ENCODE measurements at regions not wholly inside any gene's neighbourhood (a gene's known extent, or its start where the extent isn't known, plus 50 kb on each side); places are given as distances from the start of the nearest gene placed in this dataset.

DNA sequence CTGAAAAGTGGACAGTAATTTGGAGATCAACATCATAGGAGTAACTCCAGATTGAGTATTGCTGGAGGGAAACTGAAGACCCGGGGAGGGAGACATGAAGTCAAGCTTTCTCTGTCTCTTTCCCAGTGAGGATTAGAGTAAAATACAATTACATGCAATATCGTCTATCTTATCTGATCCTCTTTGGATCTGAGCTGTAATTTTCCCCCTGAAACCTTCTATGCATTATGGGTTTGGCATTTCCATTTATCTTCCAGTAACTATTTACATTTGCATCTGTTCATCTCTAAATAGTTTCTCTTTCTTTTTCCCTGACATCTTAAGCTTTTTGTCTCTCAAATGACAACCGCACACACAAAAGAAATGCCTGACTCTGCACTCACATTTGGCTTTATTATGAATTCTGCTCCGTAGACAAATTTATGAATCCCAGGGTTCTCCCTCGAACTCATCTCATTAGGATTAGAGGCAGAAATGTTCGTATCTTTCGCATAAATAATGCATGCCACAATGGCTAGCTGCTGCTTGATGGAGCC lies 113.1 kb downstream of the SPP2 start:
- Histone ChIP-seq H3K27ac (no peak overlapping the region), H3K36me3 (replicated peaks in 1 of 2; ENCODE audit: insufficient read depth in 1 of 2, low read depth in 2 of 2) (no peaks in the 10 kb centered on the region), H3K4me1 (no peaks in the 10 kb centered on the region), H3K4me3 (no peak overlapping the region), H3K9me3 (no peaks in the 10 kb centered on the region), H3K27me3 (no peaks in the 10 kb centered on the region)
- ATAC-seq (no peak), DNase-seq (no peak)
- intact Hi-C loops (cut with DNase I) = no loop called here
- WGBS, 2 donors = 85 to 86% methylated on average over 7 of the region's 7 CpGs
- no peak for TF ChIP-seq POLR2A (IDR thresholded peaks at IDR 0.05)
- TF ChIP-seq, protein P1, sequence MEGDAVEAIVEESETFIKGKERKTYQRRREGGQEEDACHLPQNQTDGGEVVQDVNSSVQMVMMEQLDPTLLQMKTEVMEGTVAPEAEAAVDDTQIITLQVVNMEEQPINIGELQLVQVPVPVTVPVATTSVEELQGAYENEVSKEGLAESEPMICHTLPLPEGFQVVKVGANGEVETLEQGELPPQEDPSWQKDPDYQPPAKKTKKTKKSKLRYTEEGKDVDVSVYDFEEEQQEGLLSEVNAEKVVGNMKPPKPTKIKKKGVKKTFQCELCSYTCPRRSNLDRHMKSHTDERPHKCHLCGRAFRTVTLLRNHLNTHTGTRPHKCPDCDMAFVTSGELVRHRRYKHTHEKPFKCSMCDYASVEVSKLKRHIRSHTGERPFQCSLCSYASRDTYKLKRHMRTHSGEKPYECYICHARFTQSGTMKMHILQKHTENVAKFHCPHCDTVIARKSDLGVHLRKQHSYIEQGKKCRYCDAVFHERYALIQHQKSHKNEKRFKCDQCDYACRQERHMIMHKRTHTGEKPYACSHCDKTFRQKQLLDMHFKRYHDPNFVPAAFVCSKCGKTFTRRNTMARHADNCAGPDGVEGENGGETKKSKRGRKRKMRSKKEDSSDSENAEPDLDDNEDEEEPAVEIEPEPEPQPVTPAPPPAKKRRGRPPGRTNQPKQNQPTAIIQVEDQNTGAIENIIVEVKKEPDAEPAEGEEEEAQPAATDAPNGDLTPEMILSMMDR (IDR thresholded peaks at IDR 0.05) = no peak

DNA sequence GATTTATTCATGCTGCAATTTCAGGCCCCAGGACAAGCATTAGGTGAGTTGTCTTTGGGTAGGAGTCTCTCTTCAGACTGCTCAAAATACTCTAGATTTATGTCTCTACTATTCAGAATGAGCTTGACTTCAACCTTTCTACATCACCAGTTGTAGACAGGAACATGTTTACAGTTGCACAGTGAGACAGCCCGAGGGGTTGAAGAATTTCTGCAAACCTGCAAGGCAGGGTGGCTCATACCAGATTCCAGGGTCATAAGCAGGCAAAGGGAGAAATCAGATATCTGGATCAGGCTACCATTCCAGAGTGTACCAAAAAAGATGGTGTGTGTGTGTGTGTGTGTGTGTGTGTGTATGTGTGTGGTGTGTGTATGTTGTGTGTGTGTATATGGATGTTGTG lies 112.4 kb downstream of the SPP2 start:
- H3K4me1 ChIP-seq = no peaks in the 10 kb centered on the region
- intact Hi-C loops (cut with DNase I) = no loop called here
- H3K4me3 ChIP-seq = no peak overlapping the region
- no peaks in the 10 kb centered on the region for H3K36me3 ChIP-seq (replicated peaks in 1 of 2; ENCODE audit: insufficient read depth in 1 of 2, low read depth in 2 of 2)
- no peak overlapping the region for H3K27ac ChIP-seq
- no peaks in the 10 kb centered on the region for H3K9me3 ChIP-seq
- ATAC-seq = no peak
- no peaks in the 10 kb centered on the region for H3K27me3 ChIP-seq
- no peak for DNase-seq
- 57 to 60% methylated on average over 1 of the region's 1 CpG for whole genome bisulfite sequencing, 2 donors
- TF ChIP-seq POLR2A (IDR thresholded peaks at IDR 0.05) = no peak
- TF ChIP-seq, protein P1 (IDR thresholded peaks at IDR 0.05) = no peak

DNA sequence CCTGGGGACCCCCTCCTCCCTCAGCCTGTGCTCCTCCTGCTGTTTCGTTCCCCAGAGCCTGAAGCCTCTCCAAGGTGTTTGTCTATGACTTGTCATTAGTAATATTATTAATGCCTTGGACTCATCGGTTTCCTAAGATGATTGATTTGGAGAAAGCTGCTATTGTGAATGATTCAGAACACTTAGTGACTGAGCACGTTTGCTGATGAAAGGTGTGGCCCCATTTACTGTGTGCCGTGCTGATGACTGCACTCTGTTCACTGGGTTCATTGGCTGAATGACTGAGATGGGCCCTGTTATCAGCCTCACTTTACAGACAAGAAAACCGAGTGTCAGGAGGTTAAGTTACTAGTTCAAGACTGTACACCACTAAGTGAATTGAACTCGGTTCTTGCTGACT lies 111.4 kb downstream of the SPP2 start:
- no peak for ATAC-seq
- Histone ChIP-seq H3K4me3 (no peak overlapping the region), H3K36me3 (replicated peaks in 1 of 2; ENCODE audit: insufficient read depth in 1 of 2, low read depth in 2 of 2) (no peaks in the 10 kb centered on the region), H3K9me3 (no peaks in the 10 kb centered on the region), H3K27me3 (no peaks in the 10 kb centered on the region), H3K27ac (no peak overlapping the region), H3K4me1 (no peaks in the 10 kb centered on the region)
- TF ChIP-seq, protein P1 (IDR thresholded peaks at IDR 0.05) = no peak
- no peak for TF ChIP-seq POLR2A (IDR thresholded peaks at IDR 0.05)
- DNase-seq = no peak
- WGBS, 2 donors = 69 to 70% methylated on average over 6 of the region's 6 CpGs
- intact Hi-C loops (cut with DNase I) = no loop called here

DNA sequence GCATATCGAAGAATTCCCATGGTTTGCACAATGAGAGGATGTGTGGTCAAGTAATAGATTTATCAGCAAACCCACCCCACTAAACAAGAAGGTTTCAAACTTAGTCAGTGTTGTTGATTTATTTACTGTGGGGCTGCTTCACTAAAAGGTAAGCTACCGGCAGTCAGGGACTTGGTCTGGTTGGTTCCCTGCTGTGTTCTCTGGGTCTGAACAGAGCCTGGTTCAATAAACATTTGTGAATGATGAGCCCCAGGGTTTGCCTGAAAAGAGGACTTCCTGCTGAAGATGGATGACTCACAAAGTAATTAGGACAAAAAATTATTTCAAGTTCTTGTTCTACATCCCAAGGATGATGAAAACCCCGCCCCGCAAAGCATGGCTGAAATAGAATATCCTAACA lies 108.3 kb downstream of the SPP2 start:
- ATAC-seq (no peak), DNase-seq (no peak)
- intact Hi-C loops (cut with DNase I) = no loop called here
- Histone ChIP-seq H3K36me3 (replicated peaks in 1 of 2; ENCODE audit: insufficient read depth in 1 of 2, low read depth in 2 of 2) (no peaks in the 10 kb centered on the region), H3K27me3 (no peaks in the 10 kb centered on the region), H3K27ac (no peak overlapping the region), H3K9me3 (no peaks in the 10 kb centered on the region), H3K4me1 (no peaks in the 10 kb centered on the region), H3K4me3 (no peak overlapping the region)
- 91 to 93% methylated on average over 4 of the region's 4 CpGs for WGBS, 2 donors
- TF ChIP-seq, protein P1 (IDR thresholded peaks at IDR 0.05) = no peak
- no peak for TF ChIP-seq POLR2A (IDR thresholded peaks at IDR 0.05)

DNA sequence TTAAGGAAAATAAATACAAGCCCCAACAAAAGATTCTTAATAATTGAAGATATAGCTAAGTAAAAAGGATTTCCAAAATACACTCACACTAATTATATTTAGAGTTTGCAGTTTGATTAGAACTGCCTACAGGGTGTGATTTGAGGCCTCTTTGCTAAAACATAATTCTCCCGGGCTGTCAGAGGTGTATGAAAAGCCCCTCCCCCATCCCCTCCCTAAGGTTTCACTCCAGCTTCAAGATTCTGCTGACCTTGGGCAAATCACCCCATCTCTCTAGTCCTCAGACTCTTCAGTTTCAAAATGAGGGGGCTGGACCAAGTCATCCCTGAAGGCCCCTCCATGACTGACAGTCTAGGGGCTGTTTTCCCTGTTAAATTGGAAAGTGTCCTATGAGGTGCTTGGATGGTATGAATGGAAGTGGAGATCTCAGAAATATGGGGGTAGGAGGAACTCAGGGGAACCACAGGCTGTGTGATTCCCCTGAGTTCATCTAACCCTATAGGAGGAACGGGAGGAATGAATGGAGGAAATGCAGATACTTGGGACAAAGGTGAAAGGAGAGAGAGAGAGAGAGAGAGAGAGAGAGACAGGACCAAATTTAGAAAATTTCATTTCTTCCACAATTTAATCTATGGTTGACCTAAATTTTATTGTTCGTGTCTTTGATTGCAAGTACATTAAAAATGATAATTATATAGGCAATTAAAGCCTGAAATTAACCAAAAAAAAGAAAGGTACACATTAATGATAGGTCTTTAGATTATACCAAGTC lies 107.5 kb downstream of the SPP2 start:
- 75 to 79% methylated on average over 3 of the region's 3 CpGs for WGBS, 2 donors
- no peak for ATAC-seq

More for the DNA sequence above, 107.5 kb downstream of the SPP2 start:
- no peaks in the 10 kb centered on the region for H3K4me1 ChIP-seq
- no peak overlapping the region for H3K4me3 ChIP-seq
- TF ChIP-seq POLR2A (IDR thresholded peaks at IDR 0.05) = no peak
- TF ChIP-seq, protein P1 (IDR thresholded peaks at IDR 0.05) = no peak
- DNase-seq = no peak
- no peak overlapping the region for H3K27ac ChIP-seq
- H3K9me3 ChIP-seq = no peaks in the 10 kb centered on the region
- intact Hi-C loops (cut with DNase I) = no loop called here
- H3K27me3 ChIP-seq = no peaks in the 10 kb centered on the region
- no peaks in the 10 kb centered on the region for H3K36me3 ChIP-seq (replicated peaks in 1 of 2; ENCODE audit: insufficient read depth in 1 of 2, low read depth in 2 of 2)

Data from body of pancreas (tissue), 4 donors.